SK-N-SH (cell line): ENCODE measurements at regions not wholly inside any gene's neighbourhood (a gene's known extent, or its start where the extent isn't known, plus 50 kb on each side); places are given as distances from the start of the nearest gene placed in this dataset.

Source experiments
- CTCF ChIA-PET: fragments of 300-600, 350-600 bp; formaldehyde crosslinking; extraction: SDS; loops from one replicate; lab custom pipeline; 2021; lab: Yijun Ruan, JAX
- POLR2A ChIA-PET: fragments of 350-600 bp; sonication (Branson Sonifier 250); formaldehyde crosslinking; extraction: SDS; loops from one replicate; lab custom pipeline; 2020; ENCODE audit warnings: antibody characterized with exemption, inconsistent platforms; lab: Yijun Ruan, JAX
- DNase-seq: peaks from one replicate; pipeline ENCODE4 v3.0.0; 2012
- H2AFZ ChIP-seq: fragments of 200-600 bp; sonication (generic); 2 replicates; pipeline ENCODE4 v1.8.1; 2016; ENCODE audit warnings: antibody characterized with exemption, mild to moderate bottlenecking, low read depth
- H3F3A ChIP-seq: fragments of 200-600 bp; sonication (generic); replicated peaks from 2 replicates; pipeline ENCODE3; 2016; ENCODE audit warnings: antibody characterized with exemption, mild to moderate bottlenecking; ENCODE audit not compliant: insufficient read depth
- H3K27ac ChIP-seq, 2 experiments: fragments of 200-500 bp in 1 of 2; fragments of 200-600 bp in 1 of 2; sonication (Bioruptor generic) in 1 of 2; sonication (generic), shearing (Covaris generic) in 1 of 2; 2 replicates each; pipeline versions ENCODE4 v1.5.1 to v1.6.1; 2014 to 2016; ENCODE audit warnings: low read depth in 2 of 2, inconsistent platforms in 1 of 2, low read length in 1 of 2, mild to moderate bottlenecking in 1 of 2, mixed read lengths in 1 of 2
- H3K27me3 ChIP-seq: fragments of 200-600 bp; sonication (generic), shearing (Covaris generic); 2 replicates; pipeline ENCODE4 v1.6.1; 2016; ENCODE audit warnings: mixed run types; ENCODE audit not compliant: insufficient read depth
- H3K36me3 ChIP-seq, 2 experiments: fragments of 200-500 bp in 1 of 2; fragments of 200-600 bp in 1 of 2; sonication (Bioruptor generic) in 1 of 2; sonication (generic) in 1 of 2; replicated peaks in 1 of 2; 2 replicates each; pipeline versions ENCODE3 to v1.5.1; 2014 to 2016; ENCODE audit warnings: low read length in 1 of 2, mild to moderate bottlenecking in 1 of 2; ENCODE audit not compliant: insufficient read depth in 2 of 2, control insufficient read depth in 1 of 2
- H3K4me1 ChIP-seq, 2 experiments: fragments of 200-500 bp in 1 of 2; fragments of 200-600 bp in 1 of 2; sonication (Bioruptor generic) in 1 of 2; sonication (generic), shearing (Covaris generic) in 1 of 2; 2 replicates each; pipeline versions ENCODE4 v1.5.1 to v1.6.1; 2014 to 2016; ENCODE audit warnings: low read depth in 1 of 2, low read length in 1 of 2, mixed run types in 1 of 2; ENCODE audit not compliant: insufficient read depth in 2 of 2, control insufficient read depth in 1 of 2
- H3K4me2 ChIP-seq: fragments of 200-600 bp; sonication (generic), shearing (Covaris generic); 2 replicates; pipeline ENCODE4 v1.6.1; 2017; ENCODE audit warnings: mixed run types
- H3K4me3 ChIP-seq, 2 experiments: fragments of 200-500 bp in 1 of 2; fragments of 200-600 bp in 1 of 2; sonication (Bioruptor generic) in 1 of 2; sonication (generic), shearing (Covaris generic) in 1 of 2; 2 replicates each; pipeline versions ENCODE4 v1.5.1 to v1.8.1; 2014 to 2016; ENCODE audit warnings: low read depth in 2 of 2, inconsistent platforms in 1 of 2, low read length in 1 of 2, mild to moderate bottlenecking in 1 of 2, mixed read lengths in 1 of 2, moderate library complexity in 1 of 2
- H3K79me2 ChIP-seq: fragments of 200-600 bp; sonication (generic); 2 replicates; pipeline ENCODE4 v1.8.1; 2017; ENCODE audit warnings: mild to moderate bottlenecking; ENCODE audit not compliant: insufficient read depth
- H3K9ac ChIP-seq: fragments of 200-600 bp; sonication (generic); 2 replicates; pipeline ENCODE4 v1.6.1; 2017; ENCODE audit warnings: mixed run types
- H3K9me2 ChIP-seq: fragments of 200-600 bp; sonication (generic); 2 replicates; pipeline ENCODE4 v1.6.1; 2017; ENCODE audit warnings: mixed run types
- H3K9me3 ChIP-seq: fragments of 200-600 bp; sonication (generic); 2 replicates; pipeline ENCODE4 v1.6.1; 2017; ENCODE audit warnings: mixed run types, mild to moderate bottlenecking, moderate library complexity
- H4K20me1 ChIP-seq: fragments of 200-600 bp; sonication (generic); 2 replicates; pipeline ENCODE4 v1.6.1; 2017; ENCODE audit warnings: mild to moderate bottlenecking, mixed run types; ENCODE audit not compliant: insufficient read depth
- ELF1 ChIP-seq: IDR thresholded peaks from 2 replicates; pipeline ENCODE4 v1.4.0; 2012
- GATA2 ChIP-seq: sonication (generic); formaldehyde crosslinking; IDR thresholded peaks from 2 replicates; pipeline ENCODE4 v1.5.0; 2020; ENCODE audit warnings: mild to moderate bottlenecking, missing genetic modification reagents
- POLR2AphosphoS5 ChIP-seq: IDR thresholded peaks from 2 replicates; pipeline ENCODE4 v1.6.1; 2012; ENCODE audit warnings: low read depth, low read length
- RCOR1 ChIP-seq: fragments of 150-350 bp; IDR thresholded peaks from 2 replicates; pipeline ENCODE4 v1.6.1; 2017; ENCODE audit warnings: antibody characterized with exemption, low read length
- RFX5 ChIP-seq: IDR thresholded peaks from 2 replicates; pipeline ENCODE4 v1.6.1; 2012; ENCODE audit warnings: mild to moderate bottlenecking, improper control_type of control experiment, low read length
- RXRA ChIP-seq: IDR thresholded peaks from 2 replicates; pipeline ENCODE4 v1.4.0; 2012; ENCODE audit warnings: low read depth, mild to moderate bottlenecking, borderline replicate concordance
- SIN3A ChIP-seq: IDR thresholded peaks from 2 replicates; pipeline ENCODE4 v1.6.1; 2012; ENCODE audit warnings: low read depth, mild to moderate bottlenecking, low read length, moderate library complexity, borderline replicate concordance
- SMC3 ChIP-seq: IDR thresholded peaks from 2 replicates; pipeline ENCODE4 v1.6.1; 2012; ENCODE audit warnings: low read depth, low read length, improper control_type of control experiment
- TAF1 ChIP-seq: IDR thresholded peaks from 2 replicates; pipeline ENCODE4 v1.6.1; 2012; ENCODE audit warnings: low read depth, mild to moderate bottlenecking, low read length, moderate library complexity, borderline replicate concordance
- YY1 ChIP-seq: IDR thresholded peaks from 2 replicates; pipeline ENCODE4 v1.4.0; 2012; ENCODE audit warnings: low read depth, mild to moderate bottlenecking
- WGBS: methylation state at CpG from one replicate; pipeline ENCODE4 v1.1.6; 2017; ENCODE audit warnings: low lambda C conversion rate; 5-methylcytosine and 5-hydroxymethylcytosine counted together
- TF ChIP-seq, protein P1 (sequence below): IDR thresholded peaks from 2 replicates; pipeline ENCODE4 v1.4.0; 2012; ENCODE audit warnings: low read depth
- TF ChIP-seq, protein P2 (sequence below): fragments of 150-350 bp; IDR thresholded peaks from 2 replicates; pipeline ENCODE4 v1.6.1; 2016; ENCODE audit warnings: mild to moderate bottlenecking, low read depth, low read length
- TF ChIP-seq, protein P3 (sequence below): IDR thresholded peaks from 2 replicates; pipeline ENCODE4 v1.4.0; 2012; ENCODE audit warnings: low read depth, borderline replicate concordance
- TF ChIP-seq, protein P4 (sequence below): fragments of 200-600 bp; sonication (generic); IDR thresholded peaks from 2 replicates; pipeline ENCODE4 v1.6.1; 2017; ENCODE audit warnings: antibody characterized with exemption, mild to moderate bottlenecking, moderate library complexity

DNA sequence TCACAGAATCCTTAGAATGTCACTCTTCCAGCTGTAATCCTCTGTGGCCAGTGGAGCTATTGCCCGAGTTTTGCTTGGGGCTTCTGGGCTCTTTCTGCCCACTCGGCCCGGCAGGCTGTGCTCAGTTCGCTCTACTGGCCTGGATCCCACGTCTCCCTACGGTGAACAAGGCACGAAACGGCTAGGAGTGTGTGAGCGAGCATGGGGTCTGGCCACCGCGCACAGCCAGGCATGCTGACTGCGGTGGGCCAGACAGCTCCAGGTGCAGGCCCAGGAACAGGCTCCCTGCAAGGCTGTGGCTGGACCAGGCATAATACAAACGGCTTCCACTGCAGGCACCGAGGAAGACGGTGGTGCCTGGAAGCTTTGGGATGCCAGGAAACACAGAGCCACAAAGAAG lies 2035.5 kb upstream of the ACO1 start:
- TF ChIP-seq YY1 (no peak), ELF1 (no peak), SIN3A (no peak), RCOR1 (no peak), RFX5 (no peak), RXRA (no peak), TAF1 (no peak), GATA2 (CRISPR knock-in tag) (no peak), SMC3 (no peak), POLR2AphosphoS5 (no peak)
- TF ChIP-seq, protein P1, sequence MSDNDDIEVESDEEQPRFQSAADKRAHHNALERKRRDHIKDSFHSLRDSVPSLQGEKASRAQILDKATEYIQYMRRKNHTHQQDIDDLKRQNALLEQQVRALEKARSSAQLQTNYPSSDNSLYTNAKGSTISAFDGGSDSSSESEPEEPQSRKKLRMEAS = no peak
- TF ChIP-seq, protein P2, sequence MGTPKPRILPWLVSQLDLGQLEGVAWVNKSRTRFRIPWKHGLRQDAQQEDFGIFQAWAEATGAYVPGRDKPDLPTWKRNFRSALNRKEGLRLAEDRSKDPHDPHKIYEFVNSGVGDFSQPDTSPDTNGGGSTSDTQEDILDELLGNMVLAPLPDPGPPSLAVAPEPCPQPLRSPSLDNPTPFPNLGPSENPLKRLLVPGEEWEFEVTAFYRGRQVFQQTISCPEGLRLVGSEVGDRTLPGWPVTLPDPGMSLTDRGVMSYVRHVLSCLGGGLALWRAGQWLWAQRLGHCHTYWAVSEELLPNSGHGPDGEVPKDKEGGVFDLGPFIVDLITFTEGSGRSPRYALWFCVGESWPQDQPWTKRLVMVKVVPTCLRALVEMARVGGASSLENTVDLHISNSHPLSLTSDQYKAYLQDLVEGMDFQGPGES = no peak
- TF ChIP-seq, protein P3, sequence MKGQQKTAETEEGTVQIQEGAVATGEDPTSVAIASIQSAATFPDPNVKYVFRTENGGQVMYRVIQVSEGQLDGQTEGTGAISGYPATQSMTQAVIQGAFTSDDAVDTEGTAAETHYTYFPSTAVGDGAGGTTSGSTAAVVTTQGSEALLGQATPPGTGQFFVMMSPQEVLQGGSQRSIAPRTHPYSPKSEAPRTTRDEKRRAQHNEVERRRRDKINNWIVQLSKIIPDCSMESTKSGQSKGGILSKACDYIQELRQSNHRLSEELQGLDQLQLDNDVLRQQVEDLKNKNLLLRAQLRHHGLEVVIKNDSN = no peak
- TF ChIP-seq, protein P4, sequence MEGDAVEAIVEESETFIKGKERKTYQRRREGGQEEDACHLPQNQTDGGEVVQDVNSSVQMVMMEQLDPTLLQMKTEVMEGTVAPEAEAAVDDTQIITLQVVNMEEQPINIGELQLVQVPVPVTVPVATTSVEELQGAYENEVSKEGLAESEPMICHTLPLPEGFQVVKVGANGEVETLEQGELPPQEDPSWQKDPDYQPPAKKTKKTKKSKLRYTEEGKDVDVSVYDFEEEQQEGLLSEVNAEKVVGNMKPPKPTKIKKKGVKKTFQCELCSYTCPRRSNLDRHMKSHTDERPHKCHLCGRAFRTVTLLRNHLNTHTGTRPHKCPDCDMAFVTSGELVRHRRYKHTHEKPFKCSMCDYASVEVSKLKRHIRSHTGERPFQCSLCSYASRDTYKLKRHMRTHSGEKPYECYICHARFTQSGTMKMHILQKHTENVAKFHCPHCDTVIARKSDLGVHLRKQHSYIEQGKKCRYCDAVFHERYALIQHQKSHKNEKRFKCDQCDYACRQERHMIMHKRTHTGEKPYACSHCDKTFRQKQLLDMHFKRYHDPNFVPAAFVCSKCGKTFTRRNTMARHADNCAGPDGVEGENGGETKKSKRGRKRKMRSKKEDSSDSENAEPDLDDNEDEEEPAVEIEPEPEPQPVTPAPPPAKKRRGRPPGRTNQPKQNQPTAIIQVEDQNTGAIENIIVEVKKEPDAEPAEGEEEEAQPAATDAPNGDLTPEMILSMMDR = no peak
- Histone ChIP-seq H3K4me3 (no peak overlapping the region), H3K9ac (no peak overlapping the region), H3K79me2 (no peaks in the 10 kb centered on the region), H3K4me2 (no peak overlapping the region), H3K9me3 (no peaks in the 10 kb centered on the region), H2AFZ (no peak overlapping the region), H3K9me2 (no peaks in the 10 kb centered on the region), H3F3A (no peaks in the 10 kb centered on the region), H3K27ac (no peak overlapping the region), H3K4me1 (no peaks in the 10 kb centered on the region), H3K36me3 (no peaks in the 10 kb centered on the region), H3K27me3 (no peaks in the 10 kb centered on the region), H4K20me1 (no peaks in the 10 kb centered on the region)
- ChIA-PET POLR2A (no interaction called here), CTCF (no interaction called here)
- 59% methylated on average over 2 of the region's 15 CpGs for whole genome bisulfite sequencing
- no peak for DNase-seq
